ENCODE measurements at regions not wholly inside any gene's neighbourhood (a gene's known extent, or its start where the extent isn't known, plus 50 kb on each side); places are given as distances from the start of the nearest gene placed in this dataset.

GRCh38 chr15:53384417-53384816 is 375.0 kb downstream of the WDR72 start:
- Histone ChIP-seq H3K9me3 (no peaks in the 10 kb centered on the region), H3K4me3 (no peak overlapping the region), H3K36me3 (no peaks in the 10 kb centered on the region), H3K27me3 (no peaks in the 10 kb centered on the region), H3K27ac (replicated peaks in 1 of 4) (no peak overlapping the region), H3K4me1 (no peaks in the 10 kb centered on the region)
- 72% methylated on average over 3 of the region's 3 CpGs for WGBS
- intact Hi-C loops (cut with DNase I) = no loop called here
- TF ChIP-seq POLR2A (IDR thresholded peaks at IDR 0.05; ENCODE audit: low read depth) (no peak), CTCF (IDR thresholded peaks at IDR 0.05) (no peak), EP300 (IDR thresholded peaks at IDR 0.05) (no peak), POLR2AphosphoS5 (IDR thresholded peaks at IDR 0.05) (no peak)
- no peak for DNase-seq (ENCODE audit: extremely low spot score)

DNA sequence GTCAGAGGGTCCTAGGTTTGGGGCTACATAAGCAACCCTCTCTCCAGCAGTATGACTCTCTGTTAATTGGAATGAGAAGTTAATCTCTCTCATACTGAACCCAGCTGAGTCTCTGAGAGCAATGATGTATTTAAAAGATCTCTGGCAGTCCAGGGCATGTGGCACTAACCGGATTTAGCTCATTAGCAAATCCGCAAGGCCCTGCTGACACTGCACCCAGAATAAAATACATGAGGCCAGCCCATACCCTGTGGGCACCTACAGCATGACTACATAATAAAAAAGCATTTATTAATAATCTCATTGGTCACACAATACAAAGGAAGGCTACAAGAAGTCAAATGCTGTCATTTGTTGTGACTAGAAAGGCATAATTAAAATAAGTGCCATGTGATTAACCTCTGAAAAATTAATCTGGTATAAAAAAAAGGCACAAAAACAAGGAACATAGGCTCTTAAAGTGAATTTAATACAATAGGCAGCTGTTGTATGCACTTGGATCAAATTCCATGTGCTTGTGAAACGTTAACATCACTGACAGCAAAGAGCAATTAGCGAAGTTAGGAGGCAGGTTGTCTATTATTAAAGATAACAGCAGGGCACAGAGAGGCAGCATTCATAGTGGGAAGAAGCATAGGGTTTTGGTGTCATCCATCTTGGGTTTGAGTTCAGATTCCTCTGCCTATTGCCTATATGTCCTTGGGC is 381.2 kb downstream of the WDR72 start:
- TF ChIP-seq CTCF (IDR thresholded peaks at IDR 0.05) = no peak
- no peak for TF ChIP-seq POLR2AphosphoS5 (IDR thresholded peaks at IDR 0.05)
- no peak for TF ChIP-seq EP300 (IDR thresholded peaks at IDR 0.05)
- TF ChIP-seq POLR2A (IDR thresholded peaks at IDR 0.05; ENCODE audit: low read depth) = no peak
- Histone ChIP-seq H3K27me3 (no peaks in the 10 kb centered on the region), H3K27ac (replicated peaks in 1 of 4) (no peak overlapping the region), H3K9me3 (no peaks in the 10 kb centered on the region), H3K4me1 (no peaks in the 10 kb centered on the region), H3K36me3 (no peaks in the 10 kb centered on the region), H3K4me3 (no peak overlapping the region)
- intact Hi-C loops (cut with DNase I) = no loop called here
- WGBS = 65% methylated on average over 4 of the region's 4 CpGs
- DNase-seq (ENCODE audit: extremely low spot score) = no peak

GRCh38 chr15:53367740-53368139 is 391.7 kb downstream of the WDR72 start:
- no peak for DNase-seq (ENCODE audit: extremely low spot score)
- no peaks in the 10 kb centered on the region for H3K4me1 ChIP-seq
- peaks cover 0 to 6% (median 4%) of the 10 kb centered on the region in 4 donors for H3K9me3 ChIP-seq
- H3K4me3 ChIP-seq = no peak overlapping the region
- no peak overlapping the region for H3K27ac ChIP-seq (replicated peaks in 1 of 4)
- H3K36me3 ChIP-seq = no peaks in the 10 kb centered on the region
- no peaks in the 10 kb centered on the region for H3K27me3 ChIP-seq
- TF ChIP-seq CTCF (IDR thresholded peaks at IDR 0.05) (no peak), EP300 (IDR thresholded peaks at IDR 0.05) (no peak), POLR2AphosphoS5 (IDR thresholded peaks at IDR 0.05) (no peak), POLR2A (IDR thresholded peaks at IDR 0.05; ENCODE audit: low read depth) (no peak)
- intact Hi-C loops (cut with DNase I) = no loop called here
- WGBS = 85% methylated on average over 1 of the region's 1 CpG

DNA sequence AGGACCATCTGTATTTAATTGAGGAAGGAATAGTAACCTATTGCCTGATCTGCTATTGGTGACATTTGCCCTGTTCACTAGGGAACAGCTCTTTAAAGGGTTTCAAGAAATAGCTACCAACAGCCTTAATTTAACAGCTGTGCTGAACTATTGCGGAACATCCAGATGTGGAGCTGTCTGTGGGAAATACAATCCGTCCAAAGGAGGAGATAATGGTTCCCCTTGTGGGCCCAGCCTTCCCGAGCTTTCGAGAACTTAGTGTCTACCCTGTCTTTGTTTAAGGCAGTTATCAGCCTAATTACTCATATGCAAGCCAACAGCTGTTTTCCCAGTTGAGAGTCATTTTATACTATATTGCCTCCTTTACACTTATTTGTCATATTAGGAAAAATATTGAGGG is 398.6 kb downstream of the WDR72 start:
- H3K4me1 ChIP-seq = no peaks in the 10 kb centered on the region
- 78% methylated on average over 2 of the region's 4 CpGs for WGBS
- H3K27me3 ChIP-seq = no peaks in the 10 kb centered on the region
- H3K27ac ChIP-seq (replicated peaks in 1 of 4) = no peak overlapping the region
- no peaks in the 10 kb centered on the region for H3K9me3 ChIP-seq
- H3K4me3 ChIP-seq = no peak overlapping the region
- no peak for TF ChIP-seq CTCF (IDR thresholded peaks at IDR 0.05)
- no peak for TF ChIP-seq POLR2AphosphoS5 (IDR thresholded peaks at IDR 0.05)
- no peak for TF ChIP-seq POLR2A (IDR thresholded peaks at IDR 0.05; ENCODE audit: low read depth)
- intact Hi-C loops (cut with DNase I) = no loop called here
- H3K36me3 ChIP-seq = no peaks in the 10 kb centered on the region
- DNase-seq (ENCODE audit: extremely low spot score) = no peak

DNA sequence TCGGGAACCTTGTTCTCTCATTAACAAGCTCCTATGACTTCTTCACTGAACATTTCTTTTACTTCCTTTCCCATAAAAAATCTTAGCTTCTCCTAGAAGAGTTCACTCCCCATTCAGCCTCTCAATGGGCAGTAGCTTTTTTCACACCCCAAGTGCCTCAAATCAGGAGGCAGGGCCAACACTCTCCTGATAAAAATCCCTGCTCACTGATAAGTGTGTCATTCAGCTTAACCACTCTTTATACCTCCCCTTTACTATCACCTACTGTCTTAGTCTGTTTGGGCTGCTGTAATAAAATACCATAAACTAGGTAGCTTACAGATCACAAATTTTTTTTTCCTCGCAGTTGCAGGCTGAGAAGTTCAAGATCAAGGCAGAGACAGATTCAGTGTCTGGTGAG is 400.4 kb downstream of the WDR72 start:
- no peak overlapping the region for H3K27ac ChIP-seq (replicated peaks in 1 of 4)
- intact Hi-C loops (cut with DNase I) = no loop called here
- DNase-seq (ENCODE audit: extremely low spot score) = no peak
- no peak overlapping the region for H3K4me3 ChIP-seq
- no peaks in the 10 kb centered on the region for H3K4me1 ChIP-seq
- WGBS = 73% methylated on average over 2 of the region's 2 CpGs
- H3K27me3 ChIP-seq = no peaks in the 10 kb centered on the region
- no peak for TF ChIP-seq EP300 (IDR thresholded peaks at IDR 0.05)
- TF ChIP-seq POLR2A (IDR thresholded peaks at IDR 0.05; ENCODE audit: low read depth) = no peak
- no peak for TF ChIP-seq CTCF (IDR thresholded peaks at IDR 0.05)
- TF ChIP-seq POLR2AphosphoS5 (IDR thresholded peaks at IDR 0.05) = no peak
- no peaks in the 10 kb centered on the region for H3K36me3 ChIP-seq
- H3K9me3 ChIP-seq = no peaks in the 10 kb centered on the region

Measured in esophagus muscularis mucosa (tissue), 4 donors.